Fibroblast of skin of abdomen (primary cell): ENCODE measurements at regions not wholly inside any gene's neighbourhood (a gene's known extent, or its start where the extent isn't known, plus 50 kb on each side); places are given as distances from the start of the nearest gene placed in this dataset.
"Not testable (repeated sequence)": the region's sequence is repeated elsewhere in the genome, so short reads cannot be mapped to it uniquely, and the experiment has no call there.

Experiments
- DNase-seq: peaks from one replicate; pipeline ENCODE4 v3.0.0-alpha.2; 2013

DNA sequence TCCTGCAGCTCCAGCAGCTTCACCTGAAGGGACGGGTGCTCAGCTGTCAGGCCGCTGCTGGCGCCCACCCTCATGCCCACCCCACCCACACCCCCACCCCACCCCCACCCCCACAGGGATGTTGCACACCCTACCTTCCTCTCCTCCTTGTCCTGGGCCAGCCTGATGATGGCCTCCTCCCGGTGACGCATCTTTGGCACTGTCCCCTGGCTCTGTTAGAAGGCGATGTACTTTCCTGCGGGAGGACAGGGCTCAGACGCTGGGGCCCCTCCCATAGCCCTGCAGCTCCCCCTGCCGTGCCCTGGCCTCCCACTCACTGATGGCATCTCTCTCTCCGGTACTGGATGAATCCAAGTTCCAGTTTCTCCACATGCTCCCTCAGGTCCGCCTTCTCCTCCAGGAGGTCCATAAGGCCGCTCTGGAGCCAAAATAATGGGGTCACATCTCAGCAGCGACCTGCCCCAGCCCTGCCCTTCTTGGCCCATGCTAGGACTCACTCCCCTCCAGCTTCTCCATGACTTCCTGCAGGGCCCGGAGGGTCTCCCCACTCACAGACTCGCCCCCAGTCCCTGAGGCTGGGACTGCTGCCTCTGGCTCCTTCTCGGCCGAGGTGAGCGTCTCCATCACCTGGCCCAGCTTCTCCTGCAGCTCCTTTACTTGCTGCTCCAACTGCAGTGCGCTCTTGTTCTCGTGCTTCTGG lies 55.2 kb downstream of the GOLGA8B start:
- not testable (repeated sequence) for DNase-seq

DNA sequence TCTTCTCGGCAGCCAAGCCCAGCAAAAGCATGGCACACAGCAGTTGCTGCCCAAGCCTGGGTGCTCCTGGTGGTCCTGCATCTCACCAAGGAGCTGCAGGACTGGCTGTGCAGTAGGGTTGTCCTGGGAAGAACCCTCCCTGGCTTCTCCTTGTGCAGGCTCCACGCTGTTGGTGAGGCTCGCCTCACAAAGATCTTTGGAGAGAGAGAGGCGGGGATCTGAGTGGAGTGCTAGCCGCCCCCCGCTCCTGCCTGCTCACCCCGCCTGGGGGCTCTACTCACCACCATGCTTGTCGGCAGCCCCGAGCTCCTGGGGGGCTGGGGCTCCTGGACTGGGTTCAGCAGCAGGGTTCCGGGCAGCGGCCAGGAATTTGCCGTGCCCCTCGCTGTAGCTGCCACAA lies 55.8 kb downstream of the GOLGA8B start:
- DNase-seq: not testable (repeated sequence)

DNA sequence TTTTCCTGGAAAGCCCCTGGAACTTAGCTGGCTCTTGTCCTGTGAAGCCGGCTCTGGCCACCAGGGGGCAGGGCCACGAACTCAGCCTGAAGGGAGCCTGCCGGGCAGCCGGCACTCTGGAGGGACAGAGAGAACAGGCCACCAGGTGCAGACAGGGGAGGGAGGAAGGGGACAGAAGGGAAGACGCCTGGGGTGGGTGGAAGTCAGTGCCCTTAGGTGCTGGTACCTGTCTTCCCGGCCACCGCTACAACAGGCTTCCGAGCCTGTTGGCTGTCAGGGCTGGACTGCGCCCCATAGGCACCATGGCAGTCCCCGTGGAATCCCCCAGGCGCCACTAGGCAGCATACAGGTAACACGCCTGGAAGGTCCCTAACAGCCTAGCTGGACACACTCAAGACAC lies 59.6 kb downstream of the GOLGA8B start:
- DNase-seq: not testable (repeated sequence)

DNA sequence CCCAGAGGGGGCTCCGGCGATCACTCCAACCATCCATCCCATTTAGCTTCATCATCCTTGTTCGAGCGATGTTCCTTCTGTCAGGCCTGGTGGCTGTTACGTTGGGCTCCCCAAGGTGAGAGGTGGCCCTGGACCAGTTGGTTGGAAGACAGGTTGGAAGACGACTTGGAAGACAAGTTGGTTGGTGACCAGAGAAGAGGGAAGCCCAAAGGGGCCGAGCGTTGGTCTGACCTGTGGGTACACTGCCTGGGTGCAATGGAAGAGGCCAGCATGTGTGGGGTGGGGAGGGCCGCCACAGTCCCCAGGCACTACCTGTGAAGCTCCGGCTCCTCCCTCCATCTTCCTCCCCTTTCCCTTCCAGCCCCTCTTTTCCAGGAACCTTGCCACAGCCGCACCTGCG lies 60.9 kb downstream of the GOLGA8B start:
- not testable (repeated sequence) for DNase-seq

DNA sequence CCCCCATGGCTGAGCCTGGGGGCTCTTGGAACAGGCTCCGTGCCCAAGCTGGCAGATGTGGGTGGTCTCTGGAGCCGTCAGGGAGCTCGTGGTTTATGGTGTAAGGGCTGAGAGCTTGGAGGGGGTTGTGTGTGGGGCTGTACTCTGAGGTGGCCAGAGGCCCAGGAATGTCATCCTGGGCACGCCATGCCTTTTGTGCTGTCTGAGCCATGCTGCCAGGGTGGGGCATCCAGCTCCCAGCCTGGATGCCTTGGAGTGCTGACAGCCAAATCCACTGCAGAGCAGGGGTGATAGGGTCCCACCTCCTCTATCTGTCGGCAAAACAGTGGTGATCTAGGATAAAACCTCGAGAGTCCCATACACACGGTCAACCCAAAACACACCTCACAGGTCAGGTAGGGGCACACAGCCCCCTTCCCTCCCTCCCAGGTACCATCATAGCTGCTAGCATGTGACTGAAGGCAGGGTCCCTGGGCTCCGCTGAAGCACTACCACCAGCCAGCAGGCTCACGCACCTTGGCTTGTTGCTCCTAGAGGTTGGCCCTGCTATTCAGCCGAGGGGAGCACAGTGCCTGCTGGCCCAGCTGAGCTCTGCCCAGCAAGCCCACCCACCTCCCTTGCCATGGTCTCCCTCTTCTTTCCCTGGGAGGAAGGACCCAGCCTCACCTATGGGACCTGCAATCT lies 61.5 kb downstream of the GOLGA8B start:
- not testable (repeated sequence) for DNase-seq

DNA sequence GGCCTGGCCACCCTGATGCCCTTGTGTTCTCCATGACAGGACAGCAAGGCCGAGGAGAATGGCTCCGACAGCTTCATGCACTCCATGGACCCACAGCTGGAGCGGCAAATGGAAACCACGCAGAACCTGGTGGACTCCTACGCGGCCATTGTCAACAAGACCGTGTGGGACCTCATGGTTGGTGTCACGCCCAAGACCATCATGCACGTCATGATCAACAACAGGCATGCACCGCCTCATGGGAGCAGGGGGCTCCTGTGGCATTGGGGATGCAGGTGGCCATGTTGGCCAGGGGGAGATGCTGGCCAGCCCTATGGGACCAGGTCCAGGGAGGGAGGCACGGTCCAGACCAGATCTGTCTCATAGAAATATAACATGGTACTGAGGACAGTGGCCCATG lies 62.9 kb downstream of the GOLGA8B start:
- no peak for DNase-seq

DNA sequence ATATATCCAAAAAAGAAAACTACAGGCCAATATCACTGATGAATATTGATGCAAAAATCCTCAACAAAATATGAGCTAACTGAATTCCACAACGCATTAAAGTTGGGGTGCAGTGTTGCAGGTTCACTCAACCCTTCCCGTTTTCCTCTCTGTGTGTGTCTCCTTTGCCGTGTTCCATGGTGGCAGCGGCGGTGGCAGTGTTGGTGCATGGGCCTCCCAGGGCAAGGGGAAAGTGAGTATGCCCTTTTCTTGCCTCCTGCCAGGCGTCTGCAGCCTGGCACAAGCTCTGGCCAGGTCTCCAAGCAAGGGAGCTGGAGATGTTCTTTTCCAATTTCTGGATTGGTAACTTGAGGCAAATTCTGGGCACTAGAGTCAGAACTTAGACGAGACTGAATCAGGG lies 63.4 kb downstream of the GOLGA8B start:
- not testable (repeated sequence) for DNase-seq

DNA sequence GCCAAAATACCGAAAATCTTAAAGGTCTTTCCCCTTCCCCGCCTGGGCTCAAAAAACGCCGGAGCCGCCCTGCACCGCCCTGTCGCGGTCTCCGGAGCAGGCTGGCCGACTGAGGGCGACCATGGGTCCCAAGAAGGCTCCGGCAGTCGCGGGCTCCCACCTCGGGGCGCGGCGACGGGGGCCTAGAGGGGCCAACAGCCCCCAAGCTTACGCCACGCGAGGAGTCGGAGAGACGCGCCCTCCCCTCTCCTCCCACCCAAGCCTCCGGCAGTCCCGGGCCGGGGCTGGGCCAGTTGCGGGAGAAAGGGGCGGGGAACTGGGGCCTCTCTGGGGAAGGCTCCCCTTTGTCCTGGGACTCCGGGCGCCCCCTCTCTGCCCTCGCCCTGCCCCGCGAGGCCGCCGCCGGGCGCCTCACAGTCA lies 69.2 kb downstream of the GOLGA8B start:
- peak; percentile 40 for DNase-seq

DNA sequence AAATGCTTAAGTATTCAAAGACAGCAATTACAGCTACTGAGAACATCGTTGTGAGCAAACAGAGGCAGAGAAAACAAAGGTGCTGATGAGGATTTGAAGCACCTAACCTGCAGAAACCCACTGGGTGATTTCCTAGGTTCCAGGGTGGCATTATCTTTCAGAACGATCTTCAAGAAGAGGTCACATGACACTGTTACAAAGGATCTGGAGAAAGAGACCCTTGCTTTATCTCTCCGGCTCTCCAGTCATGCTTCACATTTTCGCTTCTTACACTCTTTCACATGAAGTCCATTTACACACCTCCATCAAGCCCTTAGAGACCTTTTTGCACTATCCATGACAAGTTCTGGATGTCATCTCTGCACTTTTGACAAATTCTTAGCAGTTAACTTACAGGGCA lies 70.8 kb downstream of the GOLGA8B start:
- no peak for DNase-seq

DNA sequence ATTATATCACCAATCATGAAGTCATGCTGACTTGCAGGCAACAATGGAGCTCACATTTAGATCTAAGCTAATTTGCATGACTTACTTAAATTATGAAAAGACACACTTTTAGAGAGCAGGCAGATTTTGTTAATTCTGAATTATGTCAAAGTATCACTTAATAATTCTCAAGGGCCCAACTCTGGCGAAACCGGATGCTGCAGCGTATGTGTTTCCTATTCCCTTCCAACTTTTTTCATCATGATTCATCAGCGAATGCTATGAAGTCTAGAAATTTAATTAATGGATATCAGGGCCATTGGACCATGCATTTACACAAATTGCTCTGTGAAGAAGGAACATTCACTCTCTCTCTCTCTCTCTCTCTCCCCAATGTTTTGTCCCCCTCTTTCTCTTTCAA lies 63.5 kb upstream of the GOLGA8A start:
- DNase-seq: no peak

DNA sequence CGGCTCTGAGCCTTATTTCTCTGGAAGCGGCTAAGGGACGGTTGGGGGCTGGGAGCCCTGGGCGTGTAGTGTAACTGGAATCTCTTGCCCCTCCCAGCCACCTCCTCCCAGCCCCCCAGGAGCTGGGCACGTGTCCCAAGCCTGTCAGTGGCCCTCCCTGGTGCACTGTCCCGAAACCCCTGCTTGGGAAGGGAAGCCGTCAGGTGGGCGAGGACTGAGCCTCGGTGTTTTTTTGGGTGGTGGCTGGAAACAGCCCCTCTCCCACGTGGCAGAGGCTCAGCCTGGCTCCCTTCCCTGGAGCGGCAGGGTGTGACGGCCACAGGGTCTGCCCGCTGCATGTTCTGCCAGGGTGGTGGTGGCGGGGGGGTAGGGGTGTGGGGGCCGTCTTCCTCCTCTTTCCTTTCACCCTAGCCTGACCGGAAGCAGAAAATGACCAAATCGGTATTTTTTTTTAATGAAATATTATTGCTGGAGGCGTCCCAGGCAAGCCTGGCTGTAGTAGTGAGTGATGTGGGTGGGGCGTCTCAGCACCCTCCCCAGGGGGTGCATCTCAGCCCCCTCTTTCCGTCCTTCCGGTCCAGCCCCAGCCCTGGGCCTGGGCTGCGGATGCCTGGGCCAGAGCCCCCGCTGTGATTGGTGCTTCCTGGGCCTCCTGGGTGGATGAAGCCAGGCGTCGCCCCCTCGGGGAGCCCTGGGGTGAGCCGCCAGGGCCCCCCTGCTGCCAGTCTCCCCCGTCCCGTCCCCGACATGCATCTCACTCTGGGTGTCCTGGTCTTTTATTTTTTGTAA lies 58.8 kb upstream of the GOLGA8A start:
- no peak for DNase-seq

DNA sequence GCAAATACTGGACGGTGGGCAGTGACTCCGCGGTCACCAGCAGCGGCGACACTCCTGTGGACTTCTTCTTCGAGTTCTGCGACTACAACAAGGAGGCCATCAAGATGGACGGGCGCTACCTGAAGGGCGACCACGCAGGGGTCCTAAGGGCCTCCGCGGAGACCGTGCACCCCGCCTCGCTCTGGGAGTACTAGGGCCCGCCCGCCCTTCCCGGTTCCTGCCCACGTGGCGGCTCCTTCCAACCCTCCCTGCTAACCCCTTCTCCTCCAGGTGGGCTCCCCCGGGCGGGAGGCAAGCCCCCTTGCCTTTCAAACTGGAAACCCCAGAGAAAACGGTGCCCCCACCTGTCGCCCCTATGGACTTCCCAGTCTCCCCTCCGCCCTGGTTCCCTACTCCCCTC lies 58.1 kb upstream of the GOLGA8A start:
- not testable (repeated sequence) for DNase-seq

DNA sequence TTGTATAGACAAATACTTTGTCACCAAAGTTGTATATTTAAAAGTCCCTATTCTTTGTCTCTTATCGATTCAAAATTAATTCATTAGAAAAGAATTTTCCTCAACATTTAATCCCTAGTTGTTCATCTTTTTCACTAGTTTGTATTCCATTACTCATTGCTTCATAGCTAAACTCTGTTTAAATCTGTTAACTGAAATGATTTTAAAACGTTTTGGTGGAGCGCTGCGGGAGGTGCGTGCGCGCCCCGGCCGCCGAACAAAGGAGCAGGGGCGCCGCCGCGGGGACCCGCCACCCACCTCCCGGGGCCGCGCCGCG lies 56.4 kb upstream of the GOLGA8A start:
- DNase-seq: no peak

DNA sequence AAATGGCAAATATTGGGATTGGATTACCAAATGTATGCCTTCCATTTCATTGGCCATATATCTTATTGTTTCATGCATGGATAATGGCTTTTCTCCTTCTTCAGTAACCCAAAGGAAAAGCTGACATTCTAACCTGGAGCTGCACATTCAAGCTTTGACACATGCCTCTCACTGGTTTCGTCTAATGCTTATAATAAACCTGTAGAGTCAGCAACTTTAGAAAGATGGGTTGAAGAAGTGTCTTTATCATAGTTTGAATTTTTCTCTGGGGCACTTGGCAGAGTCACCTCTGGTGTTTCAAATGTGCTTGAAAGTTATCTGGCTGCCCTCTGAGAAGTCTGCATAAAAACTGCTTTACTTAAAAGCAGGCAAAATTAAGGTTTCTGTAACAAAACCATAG lies 55.4 kb upstream of the GOLGA8A start:
- DNase-seq: no peak

DNA sequence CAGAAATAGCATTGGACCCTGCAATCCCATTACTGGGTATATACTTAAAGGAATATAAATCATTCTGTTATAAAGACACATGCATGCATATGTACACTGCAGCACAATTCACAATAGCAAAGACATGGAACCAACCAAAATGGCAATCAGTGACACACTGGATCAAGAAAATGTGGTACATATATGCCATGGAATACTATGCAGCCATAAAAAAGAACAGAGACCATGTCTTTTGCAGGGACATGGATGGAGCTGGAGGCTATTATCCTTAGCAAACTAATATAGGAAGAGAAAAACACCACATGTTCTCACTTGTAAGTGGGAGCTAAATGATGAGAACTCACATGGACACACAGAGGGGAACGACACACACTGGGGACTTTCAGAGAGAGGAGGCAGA lies 53.9 kb upstream of the GOLGA8A start:
- not testable (repeated sequence) for DNase-seq

DNA sequence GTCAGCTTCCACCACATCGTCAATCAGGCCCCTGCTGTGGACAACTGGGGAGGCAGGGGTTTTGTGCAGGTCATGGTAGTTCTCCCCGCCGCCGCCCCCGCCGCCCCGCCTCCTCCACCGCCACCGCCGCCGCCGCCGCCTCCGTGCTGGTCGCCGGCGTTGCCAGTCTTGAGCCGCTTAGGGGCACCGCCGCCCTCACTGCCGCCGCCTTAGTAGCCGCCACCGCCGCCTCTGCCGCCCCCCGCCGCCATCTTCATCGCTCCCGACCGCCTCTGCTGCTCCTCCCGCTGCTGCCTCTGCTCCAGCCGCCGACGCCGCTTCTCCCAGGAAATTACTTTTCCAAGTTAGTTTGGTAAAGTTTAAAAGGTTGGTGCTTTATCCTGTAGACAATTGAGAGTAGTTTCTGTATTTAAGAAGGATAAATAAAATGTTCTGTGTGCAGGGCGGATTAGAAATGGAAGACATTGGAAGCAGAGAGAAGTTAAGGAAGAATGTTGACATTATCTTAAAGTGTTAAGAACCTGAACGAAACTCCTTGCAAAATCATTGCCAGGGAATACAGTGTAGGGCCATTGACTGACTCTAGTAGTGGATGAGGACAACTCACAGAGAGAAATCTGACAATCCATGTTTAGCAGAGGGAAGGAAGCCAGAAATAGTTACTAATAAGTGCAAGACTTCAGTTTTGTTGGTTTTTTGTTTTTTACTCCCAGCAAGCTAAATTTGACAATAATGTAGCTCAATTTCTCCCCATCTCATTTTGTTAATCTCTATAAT lies 53.0 kb upstream of the GOLGA8A start:
- DNase-seq: no peak

DNA sequence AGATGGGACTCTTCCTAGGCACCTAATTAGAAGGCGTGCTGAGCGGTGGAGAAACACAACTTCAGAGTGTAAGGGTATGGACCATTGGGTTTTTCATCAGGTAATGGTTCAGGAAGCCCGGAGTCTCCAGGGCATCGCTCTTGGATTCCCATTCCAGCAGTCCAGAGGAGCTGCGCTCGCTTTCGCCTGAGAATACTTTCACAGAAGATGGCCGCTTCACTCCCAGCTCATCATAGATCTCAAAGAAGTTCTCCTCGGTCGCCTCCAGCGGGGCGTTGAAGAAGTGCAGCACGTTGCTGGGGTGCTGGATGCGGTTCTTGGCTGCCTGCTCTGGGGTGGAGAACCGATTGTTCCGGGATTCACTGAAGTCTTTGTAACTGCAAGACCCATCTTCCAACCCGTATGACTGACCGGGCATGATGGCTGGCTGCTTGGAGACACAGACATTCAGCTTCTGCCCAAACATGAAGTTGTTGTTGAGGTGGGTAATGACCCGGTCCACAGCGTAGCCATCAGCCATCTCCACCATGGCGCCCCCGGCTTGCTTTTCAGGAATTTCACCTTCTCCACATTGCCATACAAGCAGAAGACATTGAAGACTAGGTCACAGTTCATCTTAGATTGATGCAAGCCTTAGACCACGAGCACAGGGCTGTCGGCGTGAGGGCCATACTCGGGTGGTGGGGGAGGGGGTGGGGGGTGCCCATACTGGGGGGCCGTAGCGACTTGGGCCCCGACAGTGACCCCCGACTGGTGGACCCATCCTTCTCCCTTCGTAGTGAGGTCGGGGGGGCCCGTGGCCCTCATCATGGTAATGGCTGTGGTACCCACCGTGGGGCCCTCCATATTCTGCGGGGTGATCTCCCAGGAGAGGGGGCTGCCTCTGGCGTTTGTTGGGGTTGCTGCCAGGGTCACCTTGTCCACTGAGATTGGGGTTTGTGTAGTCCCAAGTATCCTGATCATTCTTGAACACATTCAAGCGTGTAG lies 51.7 kb upstream of the GOLGA8A start:
- not testable (repeated sequence) for DNase-seq
